ENCODE measurements at regions not wholly inside any gene's neighbourhood (a gene's known extent, or its start where the extent isn't known, plus 50 kb on each side); places are given as distances from the start of the nearest gene placed in this dataset.

GRCh38 chr3:72145506-72146380 is 360.8 kb upstream of the PROK2 start:
- H3K79me2 ChIP-seq: no peaks in the 10 kb centered on the region
- TF ChIP-seq EZH2 (IDR thresholded peaks at IDR 0.05; ENCODE audit: borderline replicate concordance): no peak
- TF ChIP-seq EZH2phosphoT487 (IDR thresholded peaks at IDR 0.05; ENCODE audit: low read depth, severe bottlenecking, unreplicated experiment): no peak
- TF ChIP-seq, protein P1, sequence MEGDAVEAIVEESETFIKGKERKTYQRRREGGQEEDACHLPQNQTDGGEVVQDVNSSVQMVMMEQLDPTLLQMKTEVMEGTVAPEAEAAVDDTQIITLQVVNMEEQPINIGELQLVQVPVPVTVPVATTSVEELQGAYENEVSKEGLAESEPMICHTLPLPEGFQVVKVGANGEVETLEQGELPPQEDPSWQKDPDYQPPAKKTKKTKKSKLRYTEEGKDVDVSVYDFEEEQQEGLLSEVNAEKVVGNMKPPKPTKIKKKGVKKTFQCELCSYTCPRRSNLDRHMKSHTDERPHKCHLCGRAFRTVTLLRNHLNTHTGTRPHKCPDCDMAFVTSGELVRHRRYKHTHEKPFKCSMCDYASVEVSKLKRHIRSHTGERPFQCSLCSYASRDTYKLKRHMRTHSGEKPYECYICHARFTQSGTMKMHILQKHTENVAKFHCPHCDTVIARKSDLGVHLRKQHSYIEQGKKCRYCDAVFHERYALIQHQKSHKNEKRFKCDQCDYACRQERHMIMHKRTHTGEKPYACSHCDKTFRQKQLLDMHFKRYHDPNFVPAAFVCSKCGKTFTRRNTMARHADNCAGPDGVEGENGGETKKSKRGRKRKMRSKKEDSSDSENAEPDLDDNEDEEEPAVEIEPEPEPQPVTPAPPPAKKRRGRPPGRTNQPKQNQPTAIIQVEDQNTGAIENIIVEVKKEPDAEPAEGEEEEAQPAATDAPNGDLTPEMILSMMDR (IDR thresholded peaks at IDR 0.05; ENCODE audit: poor library complexity): no peak
- H2AFZ ChIP-seq: no peak overlapping the region
- no peaks in the 10 kb centered on the region for H3K36me3 ChIP-seq (replicated peaks; ENCODE audit: insufficient read depth, low read depth)
- no peaks in the 10 kb centered on the region for H3K27me3 ChIP-seq
- WGBS (ENCODE audit: low lambda C conversion rate, missing lambda C conversion rate): 68% methylated on average over 12 of the region's 12 CpGs
- H3K9me2 ChIP-seq (replicated peaks; ENCODE audit: insufficient read depth): no peaks in the 10 kb centered on the region
- H3K9me3 ChIP-seq (ENCODE audit: low read depth): no peaks in the 10 kb centered on the region
- H3K4me3 ChIP-seq: no peak overlapping the region
- no peak overlapping the region for H3K4me2 ChIP-seq
- no peak overlapping the region for H3K27ac ChIP-seq
- peaks cover 15% of the 10 kb centered on the region for H3K4me1 ChIP-seq (ENCODE audit: insufficient read depth)
- DNase-seq (ENCODE audit: low spot score): peak; percentile 73
- no peaks in the 10 kb centered on the region for H4K20me1 ChIP-seq (ENCODE audit: insufficient read depth, poor library complexity, severe bottlenecking)

DNA sequence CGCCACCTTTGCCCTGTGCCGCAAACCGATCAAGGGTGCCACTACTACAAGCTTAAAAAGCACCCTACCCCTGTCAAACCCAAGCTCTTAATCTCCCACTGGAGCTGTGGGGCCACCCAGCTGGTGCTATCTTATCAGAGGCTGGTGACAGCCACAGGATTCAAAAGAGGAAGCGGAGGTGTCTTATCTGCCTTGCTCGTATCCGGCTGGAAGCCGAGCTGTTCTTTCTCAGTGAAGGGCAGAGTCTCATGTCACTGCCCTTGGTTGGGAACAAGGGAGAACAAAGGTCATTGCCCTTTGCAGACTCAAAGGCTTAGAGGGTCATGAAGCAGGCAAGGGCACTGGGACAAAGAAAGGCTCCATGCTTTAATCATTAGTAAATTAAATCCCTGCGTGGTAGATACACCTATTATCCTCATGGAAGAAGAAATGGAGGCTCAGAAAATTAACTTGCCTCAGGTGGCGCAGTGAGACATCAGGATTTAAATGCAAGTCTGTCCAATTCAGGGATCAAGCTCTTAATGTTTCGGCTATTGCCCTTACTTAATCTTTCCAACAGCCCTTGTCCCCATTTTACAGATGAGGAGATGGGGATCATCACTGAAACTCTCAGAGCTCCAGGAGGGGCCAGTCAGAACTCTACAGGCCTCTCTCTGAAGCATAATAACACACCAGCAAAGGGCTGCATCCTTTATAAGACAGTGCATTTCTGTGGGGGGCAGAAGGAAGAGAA is 360.0 kb upstream of the PROK2 start:
- no peaks in the 10 kb centered on the region for H3K9me2 ChIP-seq (replicated peaks; ENCODE audit: insufficient read depth)
- TF ChIP-seq, protein P1 (IDR thresholded peaks at IDR 0.05; ENCODE audit: poor library complexity): no peak
- TF ChIP-seq EZH2 (IDR thresholded peaks at IDR 0.05; ENCODE audit: borderline replicate concordance) (no peak), EZH2phosphoT487 (IDR thresholded peaks at IDR 0.05; ENCODE audit: low read depth, severe bottlenecking, unreplicated experiment) (no peak)
- H4K20me1 ChIP-seq (ENCODE audit: insufficient read depth, poor library complexity, severe bottlenecking): no peaks in the 10 kb centered on the region
- no peaks in the 10 kb centered on the region for H3K27me3 ChIP-seq
- no peaks in the 10 kb centered on the region for H3K79me2 ChIP-seq
- 55% methylated on average over 10 of the region's 10 CpGs for WGBS (ENCODE audit: low lambda C conversion rate, missing lambda C conversion rate)
- no peak overlapping the region for H2AFZ ChIP-seq
- H3K9me3 ChIP-seq (ENCODE audit: low read depth): no peaks in the 10 kb centered on the region
- H3K27ac ChIP-seq: no peak overlapping the region
- H3K4me2 ChIP-seq: no peak overlapping the region
- peak; percentile 51 for DNase-seq (ENCODE audit: low spot score)
- H3K4me3 ChIP-seq: no peak overlapping the region
- H3K4me1 ChIP-seq (ENCODE audit: insufficient read depth): peaks cover 8% of the 10 kb centered on the region
- no peaks in the 10 kb centered on the region for H3K36me3 ChIP-seq (replicated peaks; ENCODE audit: insufficient read depth, low read depth)

GRCh38 chr3:72143966-72144717 is 359.2 kb upstream of the PROK2 start:
- Histone ChIP-seq H3K79me2 (no peaks in the 10 kb centered on the region), H3K36me3 (replicated peaks; ENCODE audit: insufficient read depth, low read depth) (no peaks in the 10 kb centered on the region), H3K27ac (no peak overlapping the region), H3K9me2 (replicated peaks; ENCODE audit: insufficient read depth) (no peaks in the 10 kb centered on the region), H3K4me2 (no peak overlapping the region), H4K20me1 (ENCODE audit: insufficient read depth, poor library complexity, severe bottlenecking) (no peaks in the 10 kb centered on the region), H3K4me1 (ENCODE audit: insufficient read depth) (peaks cover 8% of the 10 kb centered on the region), H2AFZ (no peak overlapping the region), H3K4me3 (no peak overlapping the region), H3K27me3 (no peaks in the 10 kb centered on the region), H3K9me3 (ENCODE audit: low read depth) (no peaks in the 10 kb centered on the region)
- TF ChIP-seq, protein P1 (IDR thresholded peaks at IDR 0.05; ENCODE audit: poor library complexity): no peak
- DNase-seq (ENCODE audit: low spot score): no peak
- WGBS (ENCODE audit: low lambda C conversion rate, missing lambda C conversion rate): 67% methylated on average over 6 of the region's 6 CpGs

Measured in hepatocyte (in vitro differentiated cells).